IMR-90 (cell line): ENCODE measurements at regions not wholly inside any gene's neighbourhood (a gene's known extent, or its start where the extent isn't known, plus 50 kb on each side); places are given as distances from the start of the nearest gene placed in this dataset.

Experiments used
- ATAC-seq: fragments of 200-7000 bp; cut with Tn5 transposase; 2 replicates; pipeline ENCODE4 v1.9.1; 2020; ENCODE audit warnings: low read depth, mild to moderate bottlenecking, moderate library complexity
- BruUV-seq: library from RNA; stranded (reverse); fragments of 400-500 nt; replicated peaks from 2 replicates; lab custom pipeline; 2021; lab: Mats Ljungman, UMichigan
- CTCF ChIA-PET: fragments of 300-600 bp; formaldehyde crosslinking; extraction: SDS; loops from one replicate; lab custom pipeline; 2021; ENCODE audit warnings: antibody characterized with exemption; lab: Yijun Ruan, JAX
- POLR2A ChIA-PET: fragments of 300-600 bp; sonication (Branson Sonifier 250); formaldehyde crosslinking; loops from one replicate; lab custom pipeline; 2022; ENCODE audit warnings: antibody characterized with exemption; ENCODE audit not compliant: unreplicated experiment; lab: Charles Lee
- DNase-seq: peaks from one replicate; pipeline ENCODE4 v3.0.0; 2013
- H2AFZ ChIP-seq: replicated peaks from 2 replicates; pipeline ENCODE3; 2013; ENCODE audit warnings: low read length, mild to moderate bottlenecking; ENCODE audit not compliant: poor library complexity
- H2AK5ac ChIP-seq: 2 replicates; pipeline ENCODE4 v1.6.1; 2013; ENCODE audit warnings: low read depth, low read length, inconsistent platforms
- H2AK9ac ChIP-seq: replicated peaks from 2 replicates; pipeline ENCODE3; 2013; ENCODE audit warnings: mild to moderate bottlenecking, low read depth, low read length, moderate library complexity; ENCODE audit not compliant: poor library complexity
- H2BK120ac ChIP-seq: 2 replicates; pipeline ENCODE4 v1.6.1; 2013; ENCODE audit warnings: low read depth, low read length, inconsistent platforms
- H2BK15ac ChIP-seq: 3 replicates; pipeline ENCODE4 v1.6.1; 2013; ENCODE audit warnings: low read depth, low read length, inconsistent platforms
- H2BK20ac ChIP-seq: 2 replicates; pipeline ENCODE4 v1.6.1; 2013; ENCODE audit warnings: low read depth, mild to moderate bottlenecking, inconsistent platforms, low read length, moderate library complexity
- H2BK5ac ChIP-seq: 2 replicates; pipeline ENCODE4 v1.6.1; 2013; ENCODE audit warnings: mild to moderate bottlenecking, low read depth, low read length, inconsistent platforms; ENCODE audit not compliant: poor library complexity, severe bottlenecking
- H3K14ac ChIP-seq: replicated peaks from 2 replicates; pipeline ENCODE4 v1.6.1; 2013; ENCODE audit warnings: low read depth, low read length, inconsistent platforms
- H3K18ac ChIP-seq: 2 replicates; pipeline ENCODE4 v1.6.1; 2013; ENCODE audit warnings: low read depth, low read length, control low read depth
- H3K23ac ChIP-seq: 2 replicates; pipeline ENCODE4 v1.6.1; 2013; ENCODE audit warnings: low read depth, low read length, inconsistent platforms
- H3K27ac ChIP-seq: 2 replicates; pipeline ENCODE4 v1.5.1; 2013; ENCODE audit warnings: mild to moderate bottlenecking, control low read depth, low read length; ENCODE audit not compliant: insufficient read depth
- H3K27me3 ChIP-seq: 2 replicates; pipeline ENCODE4 v1.6.1; 2013; ENCODE audit warnings: low read length; ENCODE audit not compliant: control insufficient read depth, insufficient read depth
- H3K36me3 ChIP-seq: 2 replicates; pipeline ENCODE4 v1.6.1; 2013; ENCODE audit warnings: low read length, mixed read lengths; ENCODE audit not compliant: control insufficient read depth, insufficient read depth
- H3K4ac ChIP-seq: 2 replicates; pipeline ENCODE4 v1.6.1; 2013; ENCODE audit warnings: low read depth, low read length, inconsistent platforms
- H3K4me1 ChIP-seq: 2 replicates; pipeline ENCODE4 v1.6.1; 2013; ENCODE audit warnings: low read length, mixed read lengths; ENCODE audit not compliant: control insufficient read depth, insufficient read depth
- H3K4me2 ChIP-seq: 2 replicates; pipeline ENCODE4 v1.6.1; 2013; ENCODE audit warnings: low read depth, mild to moderate bottlenecking, control low read depth, low read length, moderate library complexity
- H3K4me3 ChIP-seq: 2 replicates; pipeline ENCODE4 v1.5.1; 2013; ENCODE audit warnings: low read depth, mild to moderate bottlenecking, control low read depth, low read length, moderate library complexity; ENCODE audit not compliant: insufficient read depth
- H3K56ac ChIP-seq: 2 replicates; pipeline ENCODE4 v1.6.1; 2013; ENCODE audit warnings: low read length, inconsistent platforms; ENCODE audit not compliant: insufficient read depth; ENCODE audit errors: extremely low read depth
- H3K79me1 ChIP-seq, 2 experiments: 2 replicates each; pipeline ENCODE4 v1.6.1; 2013; ENCODE audit warnings: low read length in 2 of 2, inconsistent platforms in 1 of 2, low read depth in 1 of 2
- H3K9ac ChIP-seq: 2 replicates; pipeline ENCODE4 v1.6.1; 2013; ENCODE audit warnings: low read depth, low read length, control low read depth
- H3K9me1 ChIP-seq: 2 replicates; pipeline ENCODE4 v1.6.1; 2013; ENCODE audit warnings: low read length, inconsistent platforms; ENCODE audit not compliant: insufficient read depth
- H3K9me3 ChIP-seq: 2 replicates; pipeline ENCODE4 v1.6.1; 2013; ENCODE audit warnings: low read length; ENCODE audit not compliant: control insufficient read depth, insufficient read depth
- H4K20me1 ChIP-seq: 2 replicates; pipeline ENCODE4 v1.6.1; 2013; ENCODE audit warnings: low read length, inconsistent platforms; ENCODE audit not compliant: insufficient read depth
- H4K5ac ChIP-seq: 2 replicates; pipeline ENCODE4 v1.6.1; 2013; ENCODE audit warnings: mild to moderate bottlenecking, low read depth, low read length, control low read depth
- H4K8ac ChIP-seq, 2 experiments: 2 replicates each; pipeline ENCODE4 v1.6.1; 2013; ENCODE audit warnings: low read depth in 2 of 2, low read length in 2 of 2, control low read depth in 1 of 2, inconsistent platforms in 1 of 2
- H4K91ac ChIP-seq: 2 replicates; pipeline ENCODE4 v1.6.1; 2013; ENCODE audit warnings: low read depth, low read length, inconsistent platforms; ENCODE audit not compliant: insufficient read depth
- CHD1 ChIP-seq: IDR thresholded peaks from 2 replicates; pipeline ENCODE4 v1.6.1; 2012; ENCODE audit warnings: low read depth, low read length, improper control_type of control experiment
- CTCF ChIP-seq: conservative IDR thresholded peaks from 2 replicates; pipeline ENCODE4 v1.5.1; 2012; ENCODE audit warnings: mild to moderate bottlenecking, low read depth, low read length, improper control_type of control experiment
- ELK1 ChIP-seq: fragments of 150-350 bp; IDR thresholded peaks from 2 replicates; pipeline ENCODE4 v1.6.1; 2016; ENCODE audit warnings: low read depth, mild to moderate bottlenecking, low read length, moderate library complexity, borderline replicate concordance
- FOS ChIP-seq: fragments of 150-350 bp; IDR thresholded peaks from 2 replicates; pipeline ENCODE4 v1.6.1; 2016; ENCODE audit warnings: low read depth, low read length
- MAFK ChIP-seq: IDR thresholded peaks from 2 replicates; pipeline ENCODE4 v1.6.1; 2012; ENCODE audit warnings: low read depth, low read length, improper control_type of control experiment
- MAZ ChIP-seq: IDR thresholded peaks from 2 replicates; pipeline ENCODE4 v1.6.1; 2012; ENCODE audit warnings: low read depth, mild to moderate bottlenecking, low read length, improper control_type of control experiment, moderate library complexity, borderline replicate concordance
- MXI1 ChIP-seq: IDR thresholded peaks from 2 replicates; pipeline ENCODE4 v1.6.1; 2012; ENCODE audit warnings: low read depth, mild to moderate bottlenecking, low read length, moderate library complexity, borderline replicate concordance
- NFE2L2 ChIP-seq: fragments of 150-350 bp; IDR thresholded peaks from 2 replicates; pipeline ENCODE4 v1.6.1; 2016; ENCODE audit warnings: low read depth, mild to moderate bottlenecking, low read length
- POLR2A ChIP-seq: IDR thresholded peaks from 2 replicates; pipeline ENCODE4 v1.6.1; 2012; ENCODE audit warnings: mild to moderate bottlenecking, low read depth, low read length
- RAD21 ChIP-seq: IDR thresholded peaks from 2 replicates; pipeline ENCODE4 v1.6.1; 2012; ENCODE audit warnings: low read length, improper control_type of control experiment
- RFX5 ChIP-seq: IDR thresholded peaks from 2 replicates; pipeline ENCODE4 v1.8.0; 2012; ENCODE audit warnings: low read depth, mild to moderate bottlenecking, low read length, moderate library complexity
- SMC3 ChIP-seq: fragments of 150-350 bp; IDR thresholded peaks from 2 replicates; pipeline ENCODE4 v1.6.1; 2016; ENCODE audit warnings: low read depth, mild to moderate bottlenecking, antibody characterized with exemption, low read length, moderate library complexity
- WGBS, 2 experiments: methylation state at CpG; one replicate each; pipeline versions ENCODE4 v1.1.5 to v1.1.7; 2013; ENCODE audit warnings: missing lambda C conversion rate in 2 of 2; ENCODE audit not compliant: insufficient read length in 1 of 2; ENCODE audit errors: extremely low coverage in 2 of 2; 5-methylcytosine and 5-hydroxymethylcytosine counted together
- dilution Hi-C: fragments of 300-500 bp; cut with HindIII; formaldehyde crosslinking; loops from one replicate; pipeline ENCODE4 v1.14.3; 2018; ENCODE audit warnings: low sequenced_read_pairs; ENCODE audit not compliant: unreplicated experiment
- in situ Hi-C: fragments of 300-500 bp; cut with MboI; formaldehyde crosslinking; loops from 3 replicates; pipeline ENCODE4 v1.14.3; 2019; ENCODE audit warnings: low sequenced_read_pairs, inconsistent platforms, mixed read lengths
- intact Hi-C: fragments of 100-400 bp; cut with micrococcal nuclease; formaldehyde crosslinking; loops from 2 replicates; pipeline ENCODE4 v1.10.0; 2022
- TF ChIP-seq, protein P1 (sequence below): fragments of 150-350 bp; IDR thresholded peaks from 2 replicates; pipeline ENCODE4 v1.6.1; 2017; ENCODE audit warnings: mild to moderate bottlenecking, antibody characterized with exemption, low read length, low read depth

DNA sequence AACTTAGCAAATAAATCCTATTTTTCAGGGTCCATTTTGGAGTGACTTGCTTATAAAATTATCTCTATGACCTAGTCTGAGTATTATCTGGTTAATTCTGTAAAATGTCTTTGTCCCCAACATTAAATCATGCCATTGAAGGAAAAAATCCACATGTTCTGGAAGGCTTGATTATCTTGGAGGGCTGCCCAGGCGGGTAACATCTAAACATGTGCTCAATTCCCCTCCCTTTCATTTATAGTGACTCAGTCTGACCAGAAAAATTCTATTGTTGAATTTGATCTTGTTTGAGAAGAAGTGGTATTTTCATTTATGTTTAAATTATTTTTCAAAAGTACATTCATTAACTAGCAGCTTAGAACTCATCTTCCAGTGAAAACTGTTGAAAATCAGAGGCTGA, 55.4 kb upstream of the SLC10A7 start:
- ChIA-PET POLR2A (no interaction called here), CTCF (no interaction called here)
- no peak overlapping the region for H4K8ac ChIP-seq
- in situ Hi-C loops, result no loop called here
- no TSS peak for BruUV-seq
- H4K5ac ChIP-seq, result no peak overlapping the region
- H3K9me3 ChIP-seq, result no peaks in the 10 kb centered on the region
- no peak overlapping the region for H2BK20ac ChIP-seq
- ATAC-seq, result no peak
- no peaks in the 10 kb centered on the region for H3K36me3 ChIP-seq
- no peak overlapping the region for H3K14ac ChIP-seq
- no peak overlapping the region for H3K23ac ChIP-seq
- H4K20me1 ChIP-seq, result no peaks in the 10 kb centered on the region
- no peak overlapping the region for H3K4me2 ChIP-seq
- H2BK5ac ChIP-seq, result no peak overlapping the region
- no peak overlapping the region for H2AK5ac ChIP-seq
- H3K27ac ChIP-seq, result no peak overlapping the region
- no CpG with 5 or more reads among the region's 1 CpG for WGBS, 2 experiments
- no peak overlapping the region for H3K56ac ChIP-seq
- H3K9ac ChIP-seq, result no peak overlapping the region
- H3K4ac ChIP-seq, result no peak overlapping the region
- no peak overlapping the region for H2AFZ ChIP-seq
- H3K18ac ChIP-seq, result no peak overlapping the region
- dilution Hi-C loops, result no loop called here
- no peaks in the 10 kb centered on the region for H3K79me1 ChIP-seq
- TF ChIP-seq, protein P1, sequence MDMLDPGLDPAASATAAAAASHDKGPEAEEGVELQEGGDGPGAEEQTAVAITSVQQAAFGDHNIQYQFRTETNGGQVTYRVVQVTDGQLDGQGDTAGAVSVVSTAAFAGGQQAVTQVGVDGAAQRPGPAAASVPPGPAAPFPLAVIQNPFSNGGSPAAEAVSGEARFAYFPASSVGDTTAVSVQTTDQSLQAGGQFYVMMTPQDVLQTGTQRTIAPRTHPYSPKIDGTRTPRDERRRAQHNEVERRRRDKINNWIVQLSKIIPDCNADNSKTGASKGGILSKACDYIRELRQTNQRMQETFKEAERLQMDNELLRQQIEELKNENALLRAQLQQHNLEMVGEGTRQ, result no peak
- TF ChIP-seq ELK1 (no peak), MXI1 (no peak), MAFK (no peak), CTCF (no peak), POLR2A (no peak), CHD1 (no peak), MAZ (no peak), FOS (no peak), SMC3 (no peak), NFE2L2 (no peak), RFX5 (no peak), RAD21 (no peak)
- no peaks in the 10 kb centered on the region for H3K4me1 ChIP-seq
- H2BK120ac ChIP-seq, result no peak overlapping the region
- H3K4me3 ChIP-seq, result no peak overlapping the region
- no peak overlapping the region for H4K91ac ChIP-seq
- no peaks in the 10 kb centered on the region for H3K9me1 ChIP-seq
- intact Hi-C loops, result no loop called here
- no peak overlapping the region for H2AK9ac ChIP-seq
- no peaks in the 10 kb centered on the region for H3K27me3 ChIP-seq
- DNase-seq, result peak; percentile 2
- no peak overlapping the region for H2BK15ac ChIP-seq
